Fibroblast of skin of left biceps (primary cell): ENCODE measurements at regions not wholly inside any gene's neighbourhood (a gene's known extent, or its start where the extent isn't known, plus 50 kb on each side); places are given as distances from the start of the nearest gene placed in this dataset.
A peak's percentile ranks its signal among the peaks of the same experiment; 100 is the strongest.

ENCODE experiments used
- DNase-seq, 2 experiments: peaks; one replicate each; pipeline ENCODE4 v3.0.0-alpha.2; 2013; ENCODE audit warnings: low read depth in 2 of 2

DNA sequence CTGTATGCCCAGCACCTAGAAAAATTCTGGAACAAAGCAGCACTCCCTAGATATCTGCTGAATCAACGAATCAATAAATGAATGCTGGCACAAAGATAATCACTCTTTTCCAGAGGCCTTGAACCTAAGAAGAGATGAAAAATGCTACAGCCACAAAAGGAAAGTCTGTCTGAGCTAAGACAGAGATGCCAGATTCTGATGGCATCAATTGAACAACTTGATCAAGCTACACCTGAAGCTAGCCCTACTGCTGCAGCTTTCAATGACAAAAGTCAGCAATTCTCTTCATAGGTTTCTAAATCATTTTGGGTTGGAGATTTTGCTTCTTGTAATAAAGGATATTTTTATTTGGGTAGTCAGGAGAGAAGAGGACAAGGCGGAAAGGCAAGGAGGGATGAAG is 305.0 kb upstream of the SULF2 start:
- no peak for DNase-seq

- DNase-seq, result no peak
Observed at GRCh38 chr20:48080583-48080982, 295.3 kb upstream of the SULF2 start.

- DNase-seq, result no peak
Observed at GRCh38 chr20:48079028-48079427, 293.7 kb upstream of the SULF2 start.

- DNase-seq, result no peak
Observed at GRCh38 chr20:48076747-48077146, 291.5 kb upstream of the SULF2 start.

DNA sequence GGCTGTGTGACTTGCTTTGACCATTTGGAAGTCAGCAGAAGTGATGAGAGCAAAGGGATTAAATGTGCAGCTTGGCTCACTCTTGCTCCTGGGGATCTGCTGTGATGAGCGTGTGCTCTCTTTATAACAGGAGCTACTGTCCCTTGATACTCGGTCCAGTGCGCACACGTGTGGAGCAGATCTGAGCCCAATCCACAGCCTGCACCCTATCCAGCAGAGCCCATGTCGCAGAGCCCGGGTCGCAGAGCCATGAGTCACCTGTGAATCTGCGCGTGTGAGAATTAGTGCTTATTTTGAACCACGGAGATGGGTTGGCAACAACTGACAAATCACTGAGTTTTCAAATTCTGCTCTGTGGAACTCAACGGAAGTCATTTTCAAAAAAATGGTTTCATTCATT is 291.0 kb upstream of the SULF2 start:
- DNase-seq, result no peak

- DNase-seq, result no peak
Observed at GRCh38 chr20:48075591-48076174, 290.4 kb upstream of the SULF2 start.

GRCh38 chr20:48070991-48071652 is 285.8 kb upstream of the SULF2 start:
- DNase-seq, result no peak

DNA sequence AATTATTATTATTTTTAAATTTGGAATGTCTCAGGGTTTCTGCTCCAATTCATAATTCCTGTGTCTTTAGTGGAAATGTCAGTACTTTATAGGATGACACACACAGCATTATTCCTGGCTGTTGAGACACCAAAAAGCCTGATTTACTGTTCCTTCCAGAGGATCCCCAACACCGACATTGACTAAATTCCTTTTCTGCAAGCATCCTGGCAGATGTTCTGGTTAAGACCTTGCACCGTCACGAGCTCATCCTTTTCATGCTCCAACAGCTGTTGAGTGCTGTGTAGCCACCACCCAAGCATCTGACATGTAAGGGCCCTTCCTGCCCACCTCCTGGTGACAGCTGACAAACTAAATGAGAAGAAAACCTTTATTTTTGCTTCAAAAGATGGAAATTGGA is 284.3 kb upstream of the SULF2 start:
- peak in 1 of 2 experiments; percentile 31 for DNase-seq

- DNase-seq, result no peak
Observed at GRCh38 chr20:48066851-48067250, 281.6 kb upstream of the SULF2 start.

GRCh38 chr20:48066246-48066645 is 281.0 kb upstream of the SULF2 start:
- peak; percentile 88 to 90 for DNase-seq

GRCh38 chr20:48065833-48066232 is 280.6 kb upstream of the SULF2 start:
- no peak for DNase-seq

DNA sequence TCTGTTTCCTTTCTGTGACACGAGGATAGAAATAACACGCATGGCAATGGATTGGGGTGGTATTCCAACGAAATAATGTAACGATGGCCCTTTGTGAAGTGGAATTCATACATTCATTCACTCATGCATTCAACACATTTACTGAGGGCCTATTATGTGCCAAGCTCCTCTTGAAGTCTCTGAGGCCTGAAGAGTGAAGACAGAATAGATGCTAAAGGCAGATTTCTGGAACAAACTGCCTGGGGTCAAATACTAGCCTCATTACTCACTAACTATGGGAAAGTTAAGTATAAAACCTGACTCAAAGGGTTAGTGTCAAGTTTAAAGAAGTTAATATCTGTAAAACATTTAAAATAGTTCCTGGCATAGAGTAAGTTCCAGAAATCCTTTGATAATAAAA is 279.6 kb upstream of the SULF2 start:
- peak in 1 of 2 experiments; percentile 34 for DNase-seq

GRCh38 chr20:48060841-48061720 is 275.8 kb upstream of the SULF2 start:
- DNase-seq, result no peak

GRCh38 chr20:48058611-48059559 is 273.6 kb upstream of the SULF2 start:
- no peak for DNase-seq

- DNase-seq, result no peak
Observed at GRCh38 chr20:48057739-48058138, 272.5 kb upstream of the SULF2 start.

GRCh38 chr20:48057251-48057650 is 272.0 kb upstream of the SULF2 start:
- DNase-seq, result no peak

- no peak for DNase-seq
Observed at GRCh38 chr20:48056218-48056617, 270.9 kb upstream of the SULF2 start.

DNA sequence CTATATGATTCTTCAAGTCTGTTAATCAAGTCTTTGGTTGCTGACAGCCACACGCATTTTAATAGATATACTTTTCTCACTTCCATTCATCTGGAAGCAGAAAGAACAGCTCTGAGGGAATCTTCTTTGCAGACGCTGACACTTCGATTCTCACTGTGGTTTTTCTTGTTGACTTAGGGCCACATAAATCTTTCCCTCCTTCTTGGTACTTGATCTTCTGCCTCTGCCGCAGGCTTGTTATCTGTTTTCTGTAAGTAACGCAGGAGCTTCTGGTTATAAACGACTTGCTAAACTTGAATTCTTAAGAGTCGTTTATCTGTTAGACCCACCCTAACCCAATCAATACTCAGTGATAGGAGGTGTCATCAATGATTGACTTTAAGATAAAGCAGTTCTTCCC is 268.8 kb upstream of the SULF2 start:
- peak in 1 of 2 experiments; percentile 15 for DNase-seq

DNA sequence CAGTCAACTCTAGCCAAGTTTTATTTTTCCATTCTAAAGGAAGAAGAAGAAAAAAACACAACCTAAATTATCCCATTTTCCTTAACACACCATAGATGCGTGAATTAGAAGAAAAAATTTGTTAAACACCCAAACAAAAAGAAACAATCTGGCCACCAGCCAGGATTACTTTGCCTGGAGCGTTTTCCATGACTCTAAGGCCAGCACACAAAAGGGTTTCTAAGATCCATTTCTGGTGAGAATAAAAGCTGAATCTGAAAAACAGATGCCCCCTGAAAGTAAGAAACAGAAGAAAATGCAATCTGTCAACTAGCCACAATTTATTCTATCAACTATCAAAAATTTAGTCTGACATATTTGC is 267.2 kb upstream of the SULF2 start:
- DNase-seq, result no peak

- DNase-seq, result peak; percentile 86 to 88
Observed at GRCh38 chr20:48051794-48052474, 266.7 kb upstream of the SULF2 start.

GRCh38 chr20:48049641-48050040 is 264.4 kb upstream of the SULF2 start:
- peak in 1 of 2 experiments; percentile 24 for DNase-seq
